ENCODE measurements at regions not wholly inside any gene's neighbourhood (a gene's known extent, or its start where the extent isn't known, plus 50 kb on each side); places are given as distances from the start of the nearest gene placed in this dataset.

DNA sequence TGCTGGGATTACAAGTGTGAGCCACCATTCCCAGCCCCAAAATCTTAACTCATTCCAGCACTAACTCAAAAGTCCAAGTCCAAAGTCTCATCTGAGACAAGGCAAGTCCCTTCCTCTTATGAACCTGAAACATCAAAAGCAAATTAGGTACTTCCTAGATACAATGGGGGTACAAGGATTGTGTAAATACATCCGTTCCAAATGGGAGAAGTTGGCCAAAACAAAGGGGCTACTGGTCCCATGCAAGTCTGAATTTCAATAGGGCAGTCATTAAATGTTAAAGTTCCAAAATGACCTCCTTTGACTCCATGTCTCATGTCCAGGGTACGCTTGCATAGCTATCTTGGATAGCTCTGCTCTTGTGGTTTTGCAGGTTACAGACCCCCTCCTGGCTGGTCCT lies 94.7 kb upstream of the PPM1H start (continued):
- no peak for TF ChIP-seq TCF4 (CRISPR knock-in tag; IDR thresholded peaks at IDR 0.05; ENCODE audit: borderline replicate concordance)
- no peak for TF ChIP-seq RARB (CRISPR knock-in tag; IDR thresholded peaks at IDR 0.05)
- no peak for TF ChIP-seq ESRRG (CRISPR knock-in tag; IDR thresholded peaks at IDR 0.05)
- TF ChIP-seq ZNF70 (CRISPR knock-in tag; IDR thresholded peaks at IDR 0.05) = no peak

DNA sequence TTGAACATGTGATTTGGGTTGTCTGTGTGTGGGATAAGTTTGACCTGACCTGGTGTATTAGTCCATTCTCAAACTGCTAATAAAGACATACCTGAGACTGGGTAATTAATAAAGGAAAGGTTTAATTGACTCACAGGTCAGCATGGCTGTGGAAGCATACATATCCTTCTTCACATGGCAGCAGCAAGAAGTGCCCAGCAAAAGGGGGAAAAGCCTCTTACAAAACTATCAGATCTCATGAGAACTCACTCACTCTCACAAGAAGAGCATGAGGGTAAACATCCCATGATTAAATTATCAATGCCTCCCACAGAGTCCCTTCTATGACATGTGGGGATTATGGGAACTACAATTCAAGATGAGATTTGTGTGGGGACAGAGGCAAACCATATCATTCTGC lies 94.0 kb upstream of the PPM1H start:
- TF ChIP-seq ISL1 (CRISPR knock-in tag; IDR thresholded peaks at IDR 0.05) = no peak
- TF ChIP-seq OSR1 (CRISPR knock-in tag; IDR thresholded peaks at IDR 0.05) = no peak
- no peak for TF ChIP-seq ZFP3 (CRISPR knock-in tag; IDR thresholded peaks at IDR 0.05)
- no peak for TF ChIP-seq SNAI2 (CRISPR knock-in tag; IDR thresholded peaks at IDR 0.05)
- TF ChIP-seq, protein P1, sequence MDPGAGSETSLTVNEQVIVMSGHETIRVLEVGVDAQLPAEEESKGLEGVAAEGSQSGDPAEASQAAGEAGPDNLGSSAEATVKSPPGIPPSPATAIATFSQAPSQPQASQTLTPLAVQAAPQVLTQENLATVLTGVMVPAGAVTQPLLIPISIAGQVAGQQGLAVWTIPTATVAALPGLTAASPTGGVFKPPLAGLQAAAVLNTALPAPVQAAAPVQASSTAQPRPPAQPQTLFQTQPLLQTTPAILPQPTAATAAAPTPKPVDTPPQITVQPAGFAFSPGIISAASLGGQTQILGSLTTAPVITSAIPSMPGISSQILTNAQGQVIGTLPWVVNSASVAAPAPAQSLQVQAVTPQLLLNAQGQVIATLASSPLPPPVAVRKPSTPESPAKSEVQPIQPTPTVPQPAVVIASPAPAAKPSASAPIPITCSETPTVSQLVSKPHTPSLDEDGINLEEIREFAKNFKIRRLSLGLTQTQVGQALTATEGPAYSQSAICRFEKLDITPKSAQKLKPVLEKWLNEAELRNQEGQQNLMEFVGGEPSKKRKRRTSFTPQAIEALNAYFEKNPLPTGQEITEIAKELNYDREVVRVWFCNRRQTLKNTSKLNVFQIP (CRISPR knock-in tag; IDR thresholded peaks at IDR 0.05; ENCODE audit: borderline replicate concordance, low read depth) = no peak
- no peak for TF ChIP-seq GLIS3 (CRISPR knock-in tag; IDR thresholded peaks at IDR 0.05)
- TF ChIP-seq TCF4 (CRISPR knock-in tag; IDR thresholded peaks at IDR 0.05; ENCODE audit: borderline replicate concordance) = no peak
- TF ChIP-seq ESRRG (CRISPR knock-in tag; IDR thresholded peaks at IDR 0.05) = no peak
- TF ChIP-seq ZC3H10 (CRISPR knock-in tag; IDR thresholded peaks at IDR 0.05) = no peak
- no peak for TF ChIP-seq ZNF70 (CRISPR knock-in tag; IDR thresholded peaks at IDR 0.05)
- no peak for TF ChIP-seq TOX (CRISPR knock-in tag; IDR thresholded peaks at IDR 0.05; ENCODE audit: borderline replicate concordance)
- TF ChIP-seq, protein P2, sequence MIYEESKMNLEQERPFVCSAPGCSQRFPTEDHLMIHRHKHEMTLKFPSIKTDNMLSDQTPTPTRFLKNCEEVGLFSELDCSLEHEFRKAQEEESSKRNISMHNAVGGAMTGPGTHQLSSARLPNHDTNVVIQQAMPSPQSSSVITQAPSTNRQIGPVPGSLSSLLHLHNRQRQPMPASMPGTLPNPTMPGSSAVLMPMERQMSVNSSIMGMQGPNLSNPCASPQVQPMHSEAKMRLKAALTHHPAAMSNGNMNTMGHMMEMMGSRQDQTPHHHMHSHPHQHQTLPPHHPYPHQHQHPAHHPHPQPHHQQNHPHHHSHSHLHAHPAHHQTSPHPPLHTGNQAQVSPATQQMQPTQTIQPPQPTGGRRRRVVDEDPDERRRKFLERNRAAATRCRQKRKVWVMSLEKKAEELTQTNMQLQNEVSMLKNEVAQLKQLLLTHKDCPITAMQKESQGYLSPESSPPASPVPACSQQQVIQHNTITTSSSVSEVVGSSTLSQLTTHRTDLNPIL (CRISPR knock-in tag; IDR thresholded peaks at IDR 0.05; ENCODE audit: low read depth) = no peak
- no peak for TF ChIP-seq ZNF565 (CRISPR knock-in tag; conservative IDR thresholded peaks at IDR 0.05; ENCODE audit: low read depth)
- TF ChIP-seq ZNF8 (CRISPR knock-in tag; IDR thresholded peaks at IDR 0.05) = no peak
- TF ChIP-seq BACH2 (CRISPR knock-in tag; IDR thresholded peaks at IDR 0.05; ENCODE audit: borderline replicate concordance) = no peak
- TF ChIP-seq, protein P3, sequence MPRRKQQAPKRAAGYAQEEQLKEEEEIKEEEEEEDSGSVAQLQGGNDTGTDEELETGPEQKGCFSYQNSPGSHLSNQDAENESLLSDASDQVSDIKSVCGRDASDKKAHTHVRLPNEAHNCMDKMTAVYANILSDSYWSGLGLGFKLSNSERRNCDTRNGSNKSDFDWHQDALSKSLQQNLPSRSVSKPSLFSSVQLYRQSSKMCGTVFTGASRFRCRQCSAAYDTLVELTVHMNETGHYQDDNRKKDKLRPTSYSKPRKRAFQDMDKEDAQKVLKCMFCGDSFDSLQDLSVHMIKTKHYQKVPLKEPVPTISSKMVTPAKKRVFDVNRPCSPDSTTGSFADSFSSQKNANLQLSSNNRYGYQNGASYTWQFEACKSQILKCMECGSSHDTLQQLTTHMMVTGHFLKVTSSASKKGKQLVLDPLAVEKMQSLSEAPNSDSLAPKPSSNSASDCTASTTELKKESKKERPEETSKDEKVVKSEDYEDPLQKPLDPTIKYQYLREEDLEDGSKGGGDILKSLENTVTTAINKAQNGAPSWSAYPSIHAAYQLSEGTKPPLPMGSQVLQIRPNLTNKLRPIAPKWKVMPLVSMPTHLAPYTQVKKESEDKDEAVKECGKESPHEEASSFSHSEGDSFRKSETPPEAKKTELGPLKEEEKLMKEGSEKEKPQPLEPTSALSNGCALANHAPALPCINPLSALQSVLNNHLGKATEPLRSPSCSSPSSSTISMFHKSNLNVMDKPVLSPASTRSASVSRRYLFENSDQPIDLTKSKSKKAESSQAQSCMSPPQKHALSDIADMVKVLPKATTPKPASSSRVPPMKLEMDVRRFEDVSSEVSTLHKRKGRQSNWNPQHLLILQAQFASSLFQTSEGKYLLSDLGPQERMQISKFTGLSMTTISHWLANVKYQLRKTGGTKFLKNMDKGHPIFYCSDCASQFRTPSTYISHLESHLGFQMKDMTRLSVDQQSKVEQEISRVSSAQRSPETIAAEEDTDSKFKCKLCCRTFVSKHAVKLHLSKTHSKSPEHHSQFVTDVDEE (CRISPR knock-in tag; IDR thresholded peaks at IDR 0.05) = no peak
- TF ChIP-seq ZFP30 (CRISPR knock-in tag; IDR thresholded peaks at IDR 0.05) = no peak
- TF ChIP-seq, protein P4, sequence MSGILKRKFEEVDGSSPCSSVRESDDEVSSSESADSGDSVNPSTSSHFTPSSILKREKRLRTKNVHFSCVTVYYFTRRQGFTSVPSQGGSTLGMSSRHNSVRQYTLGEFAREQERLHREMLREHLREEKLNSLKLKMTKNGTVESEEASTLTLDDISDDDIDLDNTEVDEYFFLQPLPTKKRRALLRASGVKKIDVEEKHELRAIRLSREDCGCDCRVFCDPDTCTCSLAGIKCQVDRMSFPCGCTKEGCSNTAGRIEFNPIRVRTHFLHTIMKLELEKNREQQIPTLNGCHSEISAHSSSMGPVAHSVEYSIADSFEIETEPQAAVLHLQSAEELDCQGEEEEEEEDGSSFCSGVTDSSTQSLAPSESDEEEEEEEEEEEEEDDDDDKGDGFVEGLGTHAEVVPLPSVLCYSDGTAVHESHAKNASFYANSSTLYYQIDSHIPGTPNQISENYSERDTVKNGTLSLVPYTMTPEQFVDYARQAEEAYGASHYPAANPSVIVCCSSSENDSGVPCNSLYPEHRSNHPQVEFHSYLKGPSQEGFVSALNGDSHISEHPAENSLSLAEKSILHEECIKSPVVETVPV (CRISPR knock-in tag; IDR thresholded peaks at IDR 0.05) = no peak

DNA sequence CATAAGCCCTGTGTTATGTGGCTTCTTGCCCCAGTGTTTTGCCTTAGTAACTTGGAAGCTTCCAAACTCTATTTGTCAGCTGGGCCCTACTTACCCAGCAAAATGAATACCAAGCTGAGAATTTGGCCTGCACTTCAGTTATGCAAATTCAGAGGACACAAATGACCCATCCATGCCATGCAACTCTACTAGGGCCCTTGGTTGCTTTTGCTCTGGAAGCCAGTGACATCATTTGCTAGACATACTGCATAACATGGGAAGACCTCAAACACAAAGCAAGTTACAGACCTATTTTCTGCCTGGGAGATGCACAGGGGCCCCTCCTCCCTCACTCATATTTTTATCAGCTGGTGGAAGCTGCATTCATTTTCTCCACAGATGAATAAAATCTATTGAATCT lies 90.2 kb upstream of the PPM1H start:
- TF ChIP-seq ZNF565 (CRISPR knock-in tag; conservative IDR thresholded peaks at IDR 0.05; ENCODE audit: low read depth) (no peak), ZNF8 (CRISPR knock-in tag; IDR thresholded peaks at IDR 0.05) (no peak), TCF4 (CRISPR knock-in tag; IDR thresholded peaks at IDR 0.05; ENCODE audit: borderline replicate concordance) (no peak), TOX (CRISPR knock-in tag; IDR thresholded peaks at IDR 0.05; ENCODE audit: borderline replicate concordance) (no peak)
- TF ChIP-seq, protein P5, sequence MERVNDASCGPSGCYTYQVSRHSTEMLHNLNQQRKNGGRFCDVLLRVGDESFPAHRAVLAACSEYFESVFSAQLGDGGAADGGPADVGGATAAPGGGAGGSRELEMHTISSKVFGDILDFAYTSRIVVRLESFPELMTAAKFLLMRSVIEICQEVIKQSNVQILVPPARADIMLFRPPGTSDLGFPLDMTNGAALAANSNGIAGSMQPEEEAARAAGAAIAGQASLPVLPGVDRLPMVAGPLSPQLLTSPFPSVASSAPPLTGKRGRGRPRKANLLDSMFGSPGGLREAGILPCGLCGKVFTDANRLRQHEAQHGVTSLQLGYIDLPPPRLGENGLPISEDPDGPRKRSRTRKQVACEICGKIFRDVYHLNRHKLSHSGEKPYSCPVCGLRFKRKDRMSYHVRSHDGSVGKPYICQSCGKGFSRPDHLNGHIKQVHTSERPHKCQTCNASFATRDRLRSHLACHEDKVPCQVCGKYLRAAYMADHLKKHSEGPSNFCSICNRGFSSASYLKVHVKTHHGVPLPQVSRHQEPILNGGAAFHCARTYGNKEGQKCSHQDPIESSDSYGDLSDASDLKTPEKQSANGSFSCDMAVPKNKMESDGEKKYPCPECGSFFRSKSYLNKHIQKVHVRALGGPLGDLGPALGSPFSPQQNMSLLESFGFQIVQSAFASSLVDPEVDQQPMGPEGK (CRISPR knock-in tag; IDR thresholded peaks at IDR 0.05; ENCODE audit: borderline replicate concordance) = no peak
- TF ChIP-seq, protein P1 (CRISPR knock-in tag; IDR thresholded peaks at IDR 0.05; ENCODE audit: borderline replicate concordance, low read depth) = no peak
- no peak for ATAC-seq

More for the DNA sequence above, 94.0 kb upstream of the PPM1H start:
- ATAC-seq = no peak

Data from SK-N-SH treated with all-trans-retinoic acid at 6 μM for 48 hours (cell line).